Caco-2 (cell line): ENCODE measurements at regions not wholly inside any gene's neighbourhood (a gene's known extent, or its start where the extent isn't known, plus 50 kb on each side); places are given as distances from the start of the nearest gene placed in this dataset.
A peak's percentile ranks its signal among the peaks of the same experiment; 100 is the strongest.

Source experiments
- BruUV-seq: library from RNA; stranded (reverse); fragments of 400-500 nt; replicated peaks from 2 replicates; lab custom pipeline; 2021; lab: Mats Ljungman, UMichigan
- CTCF ChIA-PET: fragments of 300-600 bp; sonication (Branson Sonifier 250); formaldehyde crosslinking; loops from one replicate; lab custom pipeline; 2022; ENCODE audit warnings: antibody characterized with exemption; lab: Charles Lee
- POLR2A ChIA-PET: fragments of 300-600 bp; sonication (Branson Sonifier 250); formaldehyde crosslinking; loops from one replicate; lab custom pipeline; 2022; ENCODE audit warnings: antibody characterized with exemption; lab: Charles Lee
- DNase-seq, 2 experiments: peaks; one replicate each; pipeline versions ENCODE4 v3.0.0 to v3.0.0-alpha.2; 2020 to 2022
- H3K27me3 ChIP-seq: replicated peaks from 2 replicates; pipeline ENCODE4 v1.6.0; 2011; ENCODE audit warnings: low read length; ENCODE audit not compliant: control insufficient read depth, insufficient read depth
- H3K36me3 ChIP-seq: 2 replicates; pipeline ENCODE4 v1.5.1; 2011; ENCODE audit warnings: low read length; ENCODE audit not compliant: control insufficient read depth, insufficient read depth
- H3K4me1 ChIP-seq: fragments of 250-450 bp; sonication (Bioruptor Pico); 2 replicates; pipeline ENCODE4 v1.5.1; 2020; ENCODE audit warnings: mild to moderate bottlenecking
- H3K4me3 ChIP-seq: 2 replicates; pipeline ENCODE4 v1.5.1; 2011; ENCODE audit warnings: low read depth, mild to moderate bottlenecking, control low read depth, low read length
- H3K9me3 ChIP-seq: fragments of 250-450 bp; sonication (Bioruptor Pico); 2 replicates; pipeline ENCODE4 v1.5.1; 2020; ENCODE audit warnings: mild to moderate bottlenecking, moderate library complexity
- H3K27ac Mint-ChIP-seq: one replicate; pipeline ENCODE4 v1.8.0; 2022; ENCODE audit warnings: mixed read lengths; ENCODE audit not compliant: unreplicated experiment
- H3K27me3 Mint-ChIP-seq: one replicate; pipeline ENCODE4 v1.8.0; 2022; ENCODE audit warnings: mixed read lengths; ENCODE audit not compliant: insufficient read depth, unreplicated experiment
- H3K36me3 Mint-ChIP-seq: one replicate; pipeline ENCODE4 v1.8.0; 2022; ENCODE audit warnings: mild to moderate bottlenecking, mixed read lengths; ENCODE audit not compliant: insufficient read depth, unreplicated experiment
- H3K4me1 Mint-ChIP-seq: one replicate; pipeline ENCODE4 v1.8.0; 2022; ENCODE audit warnings: low read depth, mixed read lengths; ENCODE audit not compliant: unreplicated experiment
- H3K4me3 Mint-ChIP-seq: one replicate; pipeline ENCODE4 v1.8.0; 2022; ENCODE audit warnings: mild to moderate bottlenecking, moderate library complexity, mixed read lengths; ENCODE audit not compliant: unreplicated experiment
- H3K9me3 Mint-ChIP-seq: one replicate; pipeline ENCODE4 v1.8.0; 2022; ENCODE audit warnings: mixed read lengths; ENCODE audit not compliant: unreplicated experiment
- intact Hi-C: fragments of 100-400 bp; cut with micrococcal nuclease; formaldehyde crosslinking; loops from one replicate; pipeline ENCODE4 v1.10.0; 2022; ENCODE audit not compliant: unreplicated experiment
- TF ChIP-seq, protein P1 (sequence below), 2 experiments: fragments of 200-600 bp in 1 of 2; IDR thresholded peaks; 1 replicate in 1 of 2; 2 replicates in 1 of 2; pipeline versions ENCODE4 v1.5.1 to v1.8.0; 2011 to 2022; ENCODE audit warnings: antibody characterized with exemption in 1 of 2, control low read depth in 1 of 2, inconsistent platforms in 1 of 2, low read depth in 1 of 2, low read length in 1 of 2, mild to moderate bottlenecking in 1 of 2, moderate library complexity in 1 of 2; ENCODE audit not compliant: insufficient read depth in 1 of 2, severe bottlenecking in 1 of 2, unreplicated experiment in 1 of 2

DNA sequence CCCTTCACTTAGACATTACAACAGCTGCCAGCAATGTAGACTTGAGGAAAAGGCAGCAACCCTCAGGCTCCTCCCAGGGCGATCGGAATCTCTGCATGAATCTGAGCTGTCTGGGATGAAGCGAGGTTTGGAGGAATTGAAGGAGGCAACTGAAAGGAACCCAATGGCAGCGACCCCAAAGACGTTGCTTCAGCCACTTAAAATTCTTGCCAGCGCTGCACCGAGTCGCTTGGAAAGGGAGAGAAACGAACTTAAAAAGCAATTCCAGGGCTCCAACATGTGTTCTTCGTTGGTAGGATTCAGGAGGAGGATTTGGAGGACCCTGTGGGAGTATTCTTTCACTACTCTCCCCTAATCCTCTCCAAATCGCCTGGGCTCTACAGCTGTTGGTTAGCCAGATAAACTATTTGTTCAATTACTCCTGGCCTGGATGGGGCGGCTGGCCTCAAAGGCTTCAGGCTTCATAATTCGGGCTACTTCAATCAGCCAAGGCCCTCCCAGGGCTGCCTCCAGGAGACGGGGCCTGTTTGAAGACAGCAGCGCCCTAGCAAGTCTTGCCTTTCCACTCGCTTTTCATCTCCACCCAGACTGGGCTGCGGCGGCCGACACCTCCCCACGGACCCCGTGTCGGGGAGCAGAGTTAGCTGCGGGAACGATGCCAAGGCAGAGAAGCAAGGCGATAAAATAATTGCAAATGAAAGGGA is 72.4 kb upstream of the TMEM45B start:
- CTCF ChIA-PET: interaction anchor here (1.0 kb wide), 1 partner anchor 139 kb away, joined by 3 read pairs; no protein-coding TSS in a partner anchor
- Histone ChIP-seq H3K4me1 (peaks cover 6% of the 10 kb centered on the region), H3K36me3 (no peaks in the 10 kb centered on the region), H3K4me3 (no peak overlapping the region), H3K27me3 (no peaks in the 10 kb centered on the region), H3K9me3 (no peaks in the 10 kb centered on the region)
- intact Hi-C loops: no loop called here
- no peaks in the 10 kb centered on the region for H3K9me3 Mint-ChIP-seq
- no peaks in the 10 kb centered on the region for H3K27me3 Mint-ChIP-seq
- no TSS peak for BruUV-seq
- POLR2A ChIA-PET: no interaction called here
- TF ChIP-seq, protein P1, sequence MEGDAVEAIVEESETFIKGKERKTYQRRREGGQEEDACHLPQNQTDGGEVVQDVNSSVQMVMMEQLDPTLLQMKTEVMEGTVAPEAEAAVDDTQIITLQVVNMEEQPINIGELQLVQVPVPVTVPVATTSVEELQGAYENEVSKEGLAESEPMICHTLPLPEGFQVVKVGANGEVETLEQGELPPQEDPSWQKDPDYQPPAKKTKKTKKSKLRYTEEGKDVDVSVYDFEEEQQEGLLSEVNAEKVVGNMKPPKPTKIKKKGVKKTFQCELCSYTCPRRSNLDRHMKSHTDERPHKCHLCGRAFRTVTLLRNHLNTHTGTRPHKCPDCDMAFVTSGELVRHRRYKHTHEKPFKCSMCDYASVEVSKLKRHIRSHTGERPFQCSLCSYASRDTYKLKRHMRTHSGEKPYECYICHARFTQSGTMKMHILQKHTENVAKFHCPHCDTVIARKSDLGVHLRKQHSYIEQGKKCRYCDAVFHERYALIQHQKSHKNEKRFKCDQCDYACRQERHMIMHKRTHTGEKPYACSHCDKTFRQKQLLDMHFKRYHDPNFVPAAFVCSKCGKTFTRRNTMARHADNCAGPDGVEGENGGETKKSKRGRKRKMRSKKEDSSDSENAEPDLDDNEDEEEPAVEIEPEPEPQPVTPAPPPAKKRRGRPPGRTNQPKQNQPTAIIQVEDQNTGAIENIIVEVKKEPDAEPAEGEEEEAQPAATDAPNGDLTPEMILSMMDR (IDR thresholded peaks at IDR 0.05; ENCODE audit: insufficient read depth in 1 of 2, low read depth in 1 of 2, low read length in 1 of 2, severe bottlenecking in 1 of 2, unreplicated experiment in 1 of 2): no peak
- DNase-seq: peak in 1 of 2 experiments; percentile 58
- H3K27ac Mint-ChIP-seq: no peak overlapping the region
- peaks cover 11% of the 10 kb centered on the region for H3K4me1 Mint-ChIP-seq
- peaks cover 42% of the 10 kb centered on the region for H3K36me3 Mint-ChIP-seq
- H3K4me3 Mint-ChIP-seq: no peak overlapping the region

DNA sequence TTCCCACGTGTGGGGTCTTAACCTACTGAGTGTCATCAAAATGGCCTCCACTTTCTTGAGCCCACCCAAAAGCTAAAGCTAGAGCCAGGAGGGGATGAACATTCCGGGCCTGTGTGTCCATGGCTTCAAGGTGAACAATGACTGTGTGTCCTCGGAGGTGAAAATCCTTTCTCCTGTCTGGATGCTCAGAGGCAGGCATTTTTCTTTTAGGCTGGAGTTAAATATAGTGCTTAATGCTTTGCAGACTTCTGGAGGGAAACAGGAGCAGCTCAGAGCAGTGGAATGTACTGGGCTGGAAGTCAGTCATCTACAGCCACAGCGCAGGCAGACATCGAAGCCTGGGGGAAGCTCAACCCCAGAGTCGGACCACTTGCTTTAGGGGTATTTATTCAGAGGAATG is 68.6 kb upstream of the TMEM45B start:
- no peaks in the 10 kb centered on the region for H3K9me3 Mint-ChIP-seq
- no peak overlapping the region for H3K4me3 Mint-ChIP-seq
- ChIA-PET POLR2A (no interaction called here), CTCF (interaction anchor here (0.7 kb wide), 1 partner anchor 613 kb away, joined by 3 read pairs; no protein-coding TSS in a partner anchor)
- H3K27me3 Mint-ChIP-seq: no peaks in the 10 kb centered on the region
- peaks cover 5% of the 10 kb centered on the region for H3K4me1 ChIP-seq
- H3K36me3 ChIP-seq: no peaks in the 10 kb centered on the region
- no peaks in the 10 kb centered on the region for H3K4me1 Mint-ChIP-seq
- no peaks in the 10 kb centered on the region for H3K27me3 ChIP-seq
- TF ChIP-seq, protein P1 (IDR thresholded peaks at IDR 0.05; ENCODE audit: insufficient read depth in 1 of 2, low read depth in 1 of 2, low read length in 1 of 2, severe bottlenecking in 1 of 2, unreplicated experiment in 1 of 2): no peak
- DNase-seq: no peak
- intact Hi-C loops: no loop called here
- H3K27ac Mint-ChIP-seq: no peak overlapping the region
- H3K4me3 ChIP-seq: no peak overlapping the region
- H3K9me3 ChIP-seq: no peaks in the 10 kb centered on the region
- peaks cover 24% of the 10 kb centered on the region for H3K36me3 Mint-ChIP-seq
- BruUV-seq: no TSS peak

DNA sequence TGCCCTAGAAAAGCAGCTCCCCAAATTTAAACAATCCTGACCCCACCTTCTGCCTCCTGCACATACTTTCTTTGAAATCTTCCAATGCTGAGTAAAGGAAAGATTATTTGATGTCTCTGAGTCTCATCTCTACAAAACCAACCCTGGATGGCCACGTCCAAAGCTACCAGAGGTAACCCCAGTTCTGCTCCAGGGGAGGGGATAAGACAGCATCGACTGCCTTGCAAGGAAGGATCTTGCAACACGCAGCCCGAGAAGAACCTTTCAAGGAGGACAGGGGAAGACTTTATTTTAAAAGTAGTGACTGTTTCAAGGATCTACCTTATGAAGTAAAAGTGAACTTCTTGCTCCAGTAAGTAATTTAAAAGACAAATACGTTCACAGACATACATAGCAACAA is 66.5 kb upstream of the TMEM45B start:
- DNase-seq: no peak
- POLR2A ChIA-PET: no interaction called here
- Histone ChIP-seq H3K27me3 (no peaks in the 10 kb centered on the region), H3K9me3 (no peaks in the 10 kb centered on the region), H3K4me3 (no peak overlapping the region), H3K4me1 (peaks cover 5% of the 10 kb centered on the region), H3K36me3 (no peaks in the 10 kb centered on the region)
- TF ChIP-seq, protein P1 (IDR thresholded peaks at IDR 0.05; ENCODE audit: insufficient read depth in 1 of 2, low read depth in 1 of 2, low read length in 1 of 2, severe bottlenecking in 1 of 2, unreplicated experiment in 1 of 2): no peak
- Mint-ChIP-seq H3K27ac (no peak overlapping the region), H3K4me1 (no peaks in the 10 kb centered on the region), H3K9me3 (peaks cover 10% of the 10 kb centered on the region), H3K36me3 (peaks cover 16% of the 10 kb centered on the region), H3K27me3 (no peaks in the 10 kb centered on the region), H3K4me3 (no peak overlapping the region)
- intact Hi-C loops: no loop called here
- CTCF ChIA-PET: interaction anchor here (1.2 to 2.2 kb wide), 2 partner anchors 54 to 374 kb away, joined by 6 to 23 read pairs; partner anchors contain the start of gene BARX2
- no TSS peak for BruUV-seq
